Gastrocnemius medialis (tissue), 4 donors: ENCODE measurements at regions not wholly inside any gene's neighbourhood (a gene's known extent, or its start where the extent isn't known, plus 50 kb on each side); places are given as distances from the start of the nearest gene placed in this dataset.

ENCODE experiments used
- CTCF ChIP-seq, 5 experiments: fragments of 450-650 bp in 3 of 5; fragments of 200-600 bp in 2 of 5; sonication (generic) in 2 of 5; IDR thresholded peaks in 4 of 5; conservative IDR thresholded peaks in 1 of 5; 1 replicate in 4 of 5; 2 replicates in 1 of 5; pipeline ENCODE4 v1.5.1; 2016 to 2019; ENCODE audit warnings: antibody characterized with exemption in 5 of 5, mild to moderate bottlenecking in 3 of 5, moderate library complexity in 3 of 5
- POLR2A ChIP-seq, 2 donors: fragments of 450-650 bp; IDR thresholded peaks; one replicate each; pipeline ENCODE4 v1.6.1; 2017; ENCODE audit warnings: antibody characterized with exemption in 2 of 2, mild to moderate bottlenecking in 2 of 2, moderate library complexity in 2 of 2

GRCh38 chr5:30627945-30628344 lies 565.5 kb upstream of the CDH6 start:
- TF ChIP-seq CTCF (IDR thresholded peaks at IDR 0.05 in 4 of 5, conservative IDR thresholded peaks at IDR 0.05 in 1 of 5) = no peak
- TF ChIP-seq POLR2A (IDR thresholded peaks at IDR 0.05) = no peak
